ENCODE measurements at regions not wholly inside any gene's neighbourhood (a gene's known extent, or its start where the extent isn't known, plus 50 kb on each side); places are given as distances from the start of the nearest gene placed in this dataset.

- no TSS peak for BruUV-seq (replicated peaks)
- no peak overlapping the region for H3K27ac Mint-ChIP-seq (ENCODE audit: unreplicated experiment)
Measured at GRCh38 chr15:59936741-59937140, 67.4 kb upstream of the FOXB1 start.

GRCh38 chr15:59933607-59934006, 70.5 kb upstream of the FOXB1 start:
- Histone ChIP-seq H3K36me3 (ENCODE audit: control insufficient read depth, insufficient read depth, low read length) (no peaks in the 10 kb centered on the region), H3K4me1 (no peaks in the 10 kb centered on the region), H3K4me3 (ENCODE audit: low read depth, low read length) (no peak overlapping the region), H3K27me3 (replicated peaks; ENCODE audit: control insufficient read depth, insufficient read depth, low read length) (no peaks in the 10 kb centered on the region), H3K9me3 (no peaks in the 10 kb centered on the region)
- Mint-ChIP-seq H3K9me3 (ENCODE audit: unreplicated experiment) (no peaks in the 10 kb centered on the region), H3K4me3 (ENCODE audit: unreplicated experiment) (no peak overlapping the region), H3K36me3 (ENCODE audit: insufficient read depth, unreplicated experiment) (no peaks in the 10 kb centered on the region), H3K27ac (ENCODE audit: unreplicated experiment) (no peak overlapping the region), H3K4me1 (ENCODE audit: low read depth, unreplicated experiment) (no peaks in the 10 kb centered on the region), H3K27me3 (ENCODE audit: insufficient read depth, unreplicated experiment) (peaks cover 11% of the 10 kb centered on the region)
- ChIA-PET POLR2A (no interaction called here), CTCF (no interaction called here)
- no peak for TF ChIP-seq CTCF (IDR thresholded peaks at IDR 0.05; ENCODE audit: insufficient read depth in 1 of 2, low read depth in 1 of 2, low read length in 1 of 2, severe bottlenecking in 1 of 2, unreplicated experiment in 1 of 2)
- BruUV-seq (replicated peaks), result no TSS peak
- intact Hi-C loops (cut with micrococcal nuclease; ENCODE audit: unreplicated experiment), result no loop called here
- DNase-seq, result no peak

More at GRCh38 chr15:59936741-59937140, 67.4 kb upstream of the FOXB1 start:
- H3K36me3 Mint-ChIP-seq (ENCODE audit: insufficient read depth, unreplicated experiment), result no peaks in the 10 kb centered on the region
- no peaks in the 10 kb centered on the region for H3K4me1 Mint-ChIP-seq (ENCODE audit: low read depth, unreplicated experiment)
- no peak overlapping the region for H3K4me3 Mint-ChIP-seq (ENCODE audit: unreplicated experiment)
- ChIA-PET CTCF (no interaction called here), POLR2A (no interaction called here)
- no peaks in the 10 kb centered on the region for H3K4me1 ChIP-seq
- no peaks in the 10 kb centered on the region for H3K9me3 Mint-ChIP-seq (ENCODE audit: unreplicated experiment)
- H3K27me3 ChIP-seq (replicated peaks; ENCODE audit: control insufficient read depth, insufficient read depth, low read length), result no peaks in the 10 kb centered on the region
- DNase-seq, result no peak
- H3K36me3 ChIP-seq (ENCODE audit: control insufficient read depth, insufficient read depth, low read length), result no peaks in the 10 kb centered on the region
- H3K4me3 ChIP-seq (ENCODE audit: low read depth, low read length), result no peak overlapping the region
- intact Hi-C loops (cut with micrococcal nuclease; ENCODE audit: unreplicated experiment), result no loop called here
- H3K9me3 ChIP-seq, result no peaks in the 10 kb centered on the region
- no peak for TF ChIP-seq CTCF (IDR thresholded peaks at IDR 0.05; ENCODE audit: insufficient read depth in 1 of 2, low read depth in 1 of 2, low read length in 1 of 2, severe bottlenecking in 1 of 2, unreplicated experiment in 1 of 2)
- peaks cover 19% of the 10 kb centered on the region for H3K27me3 Mint-ChIP-seq (ENCODE audit: insufficient read depth, unreplicated experiment)

- no peaks in the 10 kb centered on the region for H3K36me3 ChIP-seq (ENCODE audit: control insufficient read depth, insufficient read depth, low read length)
- Mint-ChIP-seq H3K4me3 (ENCODE audit: unreplicated experiment) (no peak overlapping the region), H3K4me1 (ENCODE audit: low read depth, unreplicated experiment) (no peaks in the 10 kb centered on the region), H3K27ac (ENCODE audit: unreplicated experiment) (no peak overlapping the region), H3K27me3 (ENCODE audit: insufficient read depth, unreplicated experiment) (peaks cover 14% of the 10 kb centered on the region), H3K9me3 (ENCODE audit: unreplicated experiment) (no peaks in the 10 kb centered on the region), H3K36me3 (ENCODE audit: insufficient read depth, unreplicated experiment) (no peaks in the 10 kb centered on the region)
- intact Hi-C loops (cut with micrococcal nuclease; ENCODE audit: unreplicated experiment), result no loop called here
- no peak overlapping the region for H3K4me3 ChIP-seq (ENCODE audit: low read depth, low read length)
- no peak for DNase-seq
- ChIA-PET POLR2A (no interaction called here), CTCF (no interaction called here)
- no peaks in the 10 kb centered on the region for H3K9me3 ChIP-seq
- H3K27me3 ChIP-seq (replicated peaks; ENCODE audit: control insufficient read depth, insufficient read depth, low read length), result no peaks in the 10 kb centered on the region
- no peaks in the 10 kb centered on the region for H3K4me1 ChIP-seq
- no peak for TF ChIP-seq CTCF (IDR thresholded peaks at IDR 0.05; ENCODE audit: insufficient read depth in 1 of 2, low read depth in 1 of 2, low read length in 1 of 2, severe bottlenecking in 1 of 2, unreplicated experiment in 1 of 2)
- BruUV-seq (replicated peaks), result no TSS peak
Measured at GRCh38 chr15:59931646-59932261, 72.4 kb upstream of the FOXB1 start.

Data from Caco-2 (cell line).